ENCODE measurements at regions not wholly inside any gene's neighbourhood (a gene's known extent, or its start where the extent isn't known, plus 50 kb on each side); places are given as distances from the start of the nearest gene placed in this dataset.

GRCh38 chr1:106798991-106799390 is 257.5 kb upstream of the PRMT6 start:
- H3K27ac ChIP-seq, result no peak overlapping the region
- no peak for DNase-seq (ENCODE audit: low read depth, low spot score)

- H3K27ac ChIP-seq, result no peak overlapping the region
- no peak for DNase-seq (ENCODE audit: low read depth, low spot score)
These were observed 254.3 kb upstream of the PRMT6 start for GRCh38 chr1:106802181-106802580.

- H3K27ac ChIP-seq, result no peak overlapping the region
- DNase-seq (ENCODE audit: low read depth, low spot score), result no peak
These were observed 242.1 kb upstream of the PRMT6 start for GRCh38 chr1:106814418-106814817.

DNA sequence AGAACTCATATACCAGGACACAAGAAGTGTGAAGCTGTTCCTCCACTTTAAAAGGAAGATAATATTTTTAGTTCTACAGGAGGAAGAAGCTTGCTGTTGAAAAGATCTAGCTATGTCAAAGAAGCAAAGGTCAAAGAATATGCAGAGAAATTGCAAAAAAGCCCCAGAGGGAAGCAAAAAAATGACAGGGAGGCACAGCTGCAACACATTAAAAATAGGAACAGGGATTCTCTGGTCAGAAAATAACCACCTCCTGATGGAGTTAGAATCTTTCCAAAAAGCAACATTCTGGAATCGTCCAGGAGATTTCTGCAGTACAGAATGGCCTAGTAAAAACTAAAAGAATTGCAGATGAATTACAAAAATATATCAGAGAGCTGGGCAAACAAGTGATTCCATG is 238.9 kb upstream of the PRMT6 start:
- no peak for DNase-seq (ENCODE audit: low read depth, low spot score)

DNA sequence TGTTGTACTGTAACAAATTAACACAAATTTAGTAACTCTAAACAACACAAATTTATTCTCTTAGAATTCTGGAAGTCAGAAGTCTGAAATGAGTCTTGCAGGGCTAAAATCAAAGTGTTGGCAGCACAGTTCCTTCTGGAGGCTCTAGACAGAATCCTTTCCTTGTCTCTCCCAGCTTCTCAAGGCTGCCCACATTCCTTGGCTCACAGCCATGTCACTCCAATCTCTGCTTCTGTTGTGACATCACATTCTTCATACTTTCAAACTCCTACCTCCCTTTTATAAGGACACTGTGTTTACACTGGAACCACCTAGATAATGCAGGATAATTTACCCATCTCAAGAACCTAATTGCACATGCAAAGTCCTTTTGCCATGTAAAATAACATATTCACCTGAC is 225.0 kb upstream of the PRMT6 start:
- DNase-seq (ENCODE audit: low read depth, low spot score), result no peak
- no peak overlapping the region for H3K27ac ChIP-seq

More for the DNA sequence above, 238.9 kb upstream of the PRMT6 start:
- H3K27ac ChIP-seq, result no peak overlapping the region

DNA sequence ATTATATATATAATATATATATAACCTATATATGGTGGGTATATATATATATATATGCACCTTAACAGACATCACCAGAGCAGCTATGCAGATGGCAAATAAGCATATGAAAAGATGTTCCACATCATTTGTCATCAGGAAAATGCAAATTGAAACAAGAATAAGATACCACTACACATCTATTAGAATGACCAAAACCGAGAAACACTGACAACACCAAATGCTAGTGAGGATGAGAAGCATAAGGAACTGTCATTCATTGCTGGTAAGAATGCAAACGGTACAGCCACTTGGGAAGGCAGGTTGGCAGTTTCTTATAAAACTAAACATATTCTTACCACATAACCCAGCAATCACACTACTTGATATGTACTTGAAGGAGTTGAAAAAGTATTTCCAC is 219.8 kb upstream of the PRMT6 start:
- no peak overlapping the region for H3K27ac ChIP-seq
- DNase-seq (ENCODE audit: low read depth, low spot score), result no peak

DNA sequence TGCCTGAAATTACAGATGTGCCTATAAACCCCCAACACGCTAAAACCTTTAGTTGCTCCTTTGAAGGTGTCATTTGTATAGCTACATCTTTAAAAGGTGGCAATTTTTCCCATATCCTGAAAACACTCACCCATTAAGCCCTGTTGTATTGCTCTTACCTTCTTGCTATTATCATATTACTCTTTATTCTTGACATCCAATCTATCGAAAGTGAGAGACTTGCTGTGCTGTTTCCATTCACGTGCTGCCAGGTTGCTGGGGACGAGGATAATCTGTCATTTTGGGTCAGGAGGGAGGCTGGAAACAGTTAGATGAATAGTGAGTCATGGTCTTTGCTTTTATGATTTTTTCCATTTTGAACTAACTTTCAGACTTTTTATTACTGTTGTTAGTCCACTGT is 213.0 kb upstream of the PRMT6 start:
- DNase-seq (ENCODE audit: low read depth, low spot score), result no peak
- H3K27ac ChIP-seq, result no peak overlapping the region

GRCh38 chr1:106846656-106847055 is 209.8 kb upstream of the PRMT6 start:
- no peak for DNase-seq (ENCODE audit: low read depth, low spot score)
- H3K27ac ChIP-seq, result no peak overlapping the region

DNA sequence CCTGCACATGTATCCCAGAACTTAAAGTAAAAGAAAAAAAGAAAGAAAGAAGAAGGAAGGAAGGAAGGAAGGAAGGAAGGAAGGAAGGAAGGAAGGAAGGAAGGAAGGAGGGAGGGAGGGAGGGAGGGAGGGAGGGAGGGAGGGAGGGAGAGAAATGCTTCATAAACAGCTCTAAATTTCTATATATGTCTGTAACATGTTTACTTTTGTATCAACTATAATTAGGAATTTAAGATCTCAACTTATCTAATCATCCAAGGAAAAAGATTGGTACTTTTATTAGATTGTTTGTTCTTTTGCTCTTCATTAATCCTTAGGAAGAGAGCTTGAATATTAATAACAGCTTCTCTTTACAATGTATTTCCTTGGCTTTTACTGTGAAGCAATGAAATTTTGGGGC is 195.4 kb upstream of the PRMT6 start:
- no peak for DNase-seq (ENCODE audit: low read depth, low spot score)
- H3K27ac ChIP-seq, result no peak overlapping the region

DNA sequence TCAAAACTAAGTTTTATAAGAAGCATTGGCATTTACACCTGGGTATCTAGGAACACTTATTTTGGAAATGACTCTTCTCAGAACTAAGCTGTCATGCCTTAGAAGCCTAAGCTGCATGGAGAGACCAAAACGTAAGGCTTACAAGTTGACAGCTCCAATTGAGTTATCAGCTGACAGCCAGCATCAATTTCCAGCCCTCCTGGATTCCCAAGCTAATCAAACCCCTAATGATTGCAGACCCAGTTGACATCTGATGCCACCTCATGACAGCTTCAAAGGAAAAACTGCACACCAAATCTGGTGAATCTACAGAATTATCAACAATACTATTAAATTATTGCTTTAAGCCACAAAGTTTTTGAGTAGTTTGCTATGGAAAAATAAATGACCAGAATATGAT is 187.6 kb upstream of the PRMT6 start:
- H3K27ac ChIP-seq, result no peak overlapping the region
- DNase-seq (ENCODE audit: low read depth, low spot score), result no peak

DNA sequence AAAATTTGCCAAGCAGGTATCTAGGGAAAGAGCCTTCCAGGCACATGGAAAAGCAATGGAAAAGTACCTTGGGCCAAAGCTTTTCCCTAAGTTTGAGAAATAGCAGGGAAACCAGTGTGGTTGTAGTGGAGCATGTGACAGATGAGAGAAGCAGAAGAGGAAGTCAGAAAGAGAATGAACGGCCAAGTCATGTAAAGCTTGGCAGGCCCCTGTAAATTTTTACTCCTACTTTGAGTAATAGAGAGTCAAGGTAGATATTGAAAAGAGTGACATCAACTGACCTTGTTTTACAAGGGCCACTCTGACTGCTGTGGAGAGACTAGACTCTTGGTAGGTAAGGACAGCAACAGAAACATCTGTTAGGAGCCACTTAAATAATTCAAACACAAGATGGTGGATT is 180.9 kb upstream of the PRMT6 start:
- DNase-seq (ENCODE audit: low read depth, low spot score), result no peak
- no peak overlapping the region for H3K27ac ChIP-seq

DNA sequence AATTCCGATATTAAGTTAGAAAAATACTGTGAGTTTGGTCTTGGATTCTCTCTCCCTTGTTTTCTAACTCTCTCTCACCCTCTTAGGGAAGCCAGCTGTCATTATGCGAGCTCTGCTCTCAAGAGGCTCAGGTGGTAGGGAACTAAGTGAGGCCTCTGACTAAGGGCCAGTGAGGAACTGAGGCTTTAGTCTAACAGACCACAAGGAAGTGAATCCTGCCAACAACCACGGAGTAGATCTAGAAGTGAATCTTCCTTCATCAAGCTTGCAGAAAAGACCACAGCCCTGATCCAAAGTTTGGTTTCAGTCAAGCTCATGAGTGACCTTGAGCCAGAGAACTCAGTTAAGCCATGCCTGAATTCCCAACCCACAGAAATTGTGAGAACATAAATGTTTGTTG is 180.1 kb upstream of the PRMT6 start:
- DNase-seq (ENCODE audit: low read depth, low spot score), result no peak
- no peak overlapping the region for H3K27ac ChIP-seq

- DNase-seq (ENCODE audit: low read depth, low spot score), result peak; percentile 2
- H3K27ac ChIP-seq, result no peak overlapping the region
These were observed 176.9 kb upstream of the PRMT6 start for GRCh38 chr1:106879538-106879937.

- no peak overlapping the region for H3K27ac ChIP-seq
- no peak for DNase-seq (ENCODE audit: low read depth, low spot score)
These were observed 176.2 kb upstream of the PRMT6 start for GRCh38 chr1:106880226-106880625.

GRCh38 chr1:106883208-106883607 is 173.3 kb upstream of the PRMT6 start:
- no peak overlapping the region for H3K27ac ChIP-seq
- DNase-seq (ENCODE audit: low read depth, low spot score), result no peak

DNA sequence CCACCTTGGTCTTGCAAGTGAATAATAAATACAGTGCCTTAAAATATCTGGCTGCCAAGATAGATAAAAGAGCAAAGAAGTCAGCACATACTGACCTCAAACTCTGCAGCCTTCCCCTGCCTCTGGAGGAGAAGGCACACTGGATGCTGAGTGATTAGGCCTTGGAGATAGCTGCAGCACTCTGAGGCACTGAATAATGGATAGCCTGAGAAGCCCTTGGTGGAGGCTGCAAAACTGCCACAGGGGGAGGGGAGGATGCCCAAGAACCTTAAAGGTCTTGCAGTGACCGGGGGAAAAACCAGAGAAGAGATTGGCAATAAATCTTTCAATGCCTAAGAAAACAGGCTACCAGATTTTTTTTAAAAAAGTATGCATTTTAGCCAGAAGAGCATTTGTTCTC is 167.4 kb upstream of the PRMT6 start:
- no peak overlapping the region for H3K27ac ChIP-seq
- DNase-seq (ENCODE audit: low read depth, low spot score), result no peak

- H3K27ac ChIP-seq, result no peak overlapping the region
- no peak for DNase-seq (ENCODE audit: low read depth, low spot score)
These were observed 166.9 kb upstream of the PRMT6 start for GRCh38 chr1:106889583-106889982.

DNA sequence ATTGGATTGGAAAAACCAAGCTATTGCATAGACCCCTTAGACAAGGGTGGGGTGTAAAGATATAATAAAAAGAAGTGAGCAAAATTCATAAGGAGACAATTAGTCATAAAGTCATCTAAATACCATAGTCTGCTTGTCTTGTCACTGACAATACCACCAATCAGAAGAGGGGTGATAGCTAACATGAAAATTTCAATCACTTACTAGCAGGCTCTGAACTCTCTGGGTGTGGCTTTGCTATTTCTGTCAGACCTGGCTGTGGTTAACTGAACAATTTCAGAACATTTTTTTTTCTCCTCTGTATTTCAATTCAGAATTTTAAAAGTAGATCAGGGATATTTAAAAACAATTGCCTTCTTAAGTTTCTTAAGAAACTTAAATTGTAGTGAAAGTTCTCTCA is 158.5 kb upstream of the PRMT6 start:
- H3K27ac ChIP-seq, result no peak overlapping the region
- DNase-seq (ENCODE audit: low read depth, low spot score), result no peak

- no peak overlapping the region for H3K27ac ChIP-seq
These were observed 156.8 kb upstream of the PRMT6 start for GRCh38 chr1:106899644-106900043.

DNA sequence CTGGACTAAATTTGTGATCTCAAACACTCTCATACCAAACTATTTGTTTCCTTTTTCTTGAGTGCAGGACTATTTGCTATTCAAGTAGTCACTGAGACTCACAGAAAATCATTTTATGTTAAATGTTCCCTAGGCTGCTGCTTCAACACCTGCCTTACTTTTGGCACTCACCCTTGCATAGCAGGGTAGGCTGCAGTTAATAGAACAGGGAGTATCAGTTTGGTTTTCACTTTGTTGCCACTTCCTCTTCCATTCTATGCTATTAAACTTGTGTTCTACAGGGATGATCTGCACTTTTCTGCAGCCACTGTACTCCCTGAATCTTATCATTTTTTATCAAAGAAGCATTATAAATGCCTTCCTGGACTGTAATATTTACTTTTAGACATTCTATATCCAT is 148.7 kb upstream of the PRMT6 start:
- DNase-seq (ENCODE audit: low read depth, low spot score), result no peak
- H3K27ac ChIP-seq, result no peak overlapping the region

More at GRCh38 chr1:106899644-106900043, 156.8 kb upstream of the PRMT6 start:
- DNase-seq (ENCODE audit: low read depth, low spot score), result no peak

GRCh38 chr1:106908689-106909088 is 147.8 kb upstream of the PRMT6 start:
- no peak overlapping the region for H3K27ac ChIP-seq
- DNase-seq (ENCODE audit: low read depth, low spot score), result no peak

DNA sequence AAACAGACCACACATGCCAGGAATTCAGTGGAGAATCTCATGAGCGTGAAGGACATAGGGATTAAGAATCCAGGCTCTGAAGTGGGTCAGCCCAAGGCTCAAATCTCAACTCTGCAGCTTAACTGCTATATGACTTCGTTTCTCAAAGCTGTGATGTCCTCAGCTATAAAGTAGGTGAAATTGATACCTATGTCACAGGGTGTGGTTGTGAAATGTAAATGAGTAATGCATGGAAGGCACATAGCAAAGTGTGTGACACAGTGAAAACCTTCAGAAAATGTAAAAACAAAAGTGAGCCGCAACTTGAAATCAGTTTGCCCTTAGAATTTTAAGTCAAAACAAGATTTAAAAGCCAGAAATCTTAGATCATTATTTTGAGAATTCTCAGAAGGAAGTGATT is 145.7 kb upstream of the PRMT6 start:
- DNase-seq (ENCODE audit: low read depth, low spot score), result no peak

GRCh38 chr1:106912131-106912530 is 144.3 kb upstream of the PRMT6 start:
- no peak overlapping the region for H3K27ac ChIP-seq
- no peak for DNase-seq (ENCODE audit: low read depth, low spot score)

More for the DNA sequence above, 145.7 kb upstream of the PRMT6 start:
- peak overlapping the region; percentile 20 for H3K27ac ChIP-seq

Data from epithelial cell of prostate (primary cell).